ENCODE measurements at regions not wholly inside any gene's neighbourhood (a gene's known extent, or its start where the extent isn't known, plus 50 kb on each side); places are given as distances from the start of the nearest gene placed in this dataset.

DNA sequence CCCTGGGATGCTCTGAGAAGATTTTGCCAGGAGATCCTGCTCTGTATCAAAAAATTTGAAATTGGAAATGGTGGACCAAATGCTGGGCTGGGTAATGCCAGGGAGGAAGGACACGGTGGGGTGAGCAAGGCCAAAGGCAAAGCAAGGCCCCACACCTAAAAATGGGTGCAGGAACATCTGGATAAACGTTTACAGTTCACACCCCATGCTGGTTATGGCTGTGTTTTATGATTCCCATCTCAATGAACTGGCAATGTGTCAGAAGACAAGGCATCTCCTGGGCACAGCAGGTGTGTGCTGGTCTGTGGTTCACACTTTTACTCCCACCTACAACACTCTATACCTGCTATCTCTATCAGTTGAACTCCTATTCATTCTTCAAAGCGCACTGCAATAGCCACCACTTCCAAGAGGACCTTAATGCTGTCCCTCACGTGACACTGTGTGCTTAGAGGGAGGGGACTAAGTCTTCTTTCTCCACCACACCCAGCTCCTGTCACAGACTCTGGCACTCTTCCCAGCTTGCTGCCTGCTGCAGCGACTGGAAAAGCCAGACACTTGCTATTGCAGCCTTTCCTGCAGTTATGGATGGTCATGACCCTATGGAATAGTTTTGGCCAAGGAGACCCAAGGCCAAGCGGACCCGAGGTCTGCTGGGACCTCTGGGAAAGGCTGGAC lies 277.5 kb downstream of the CTTN start:
- TF ChIP-seq, protein P1, sequence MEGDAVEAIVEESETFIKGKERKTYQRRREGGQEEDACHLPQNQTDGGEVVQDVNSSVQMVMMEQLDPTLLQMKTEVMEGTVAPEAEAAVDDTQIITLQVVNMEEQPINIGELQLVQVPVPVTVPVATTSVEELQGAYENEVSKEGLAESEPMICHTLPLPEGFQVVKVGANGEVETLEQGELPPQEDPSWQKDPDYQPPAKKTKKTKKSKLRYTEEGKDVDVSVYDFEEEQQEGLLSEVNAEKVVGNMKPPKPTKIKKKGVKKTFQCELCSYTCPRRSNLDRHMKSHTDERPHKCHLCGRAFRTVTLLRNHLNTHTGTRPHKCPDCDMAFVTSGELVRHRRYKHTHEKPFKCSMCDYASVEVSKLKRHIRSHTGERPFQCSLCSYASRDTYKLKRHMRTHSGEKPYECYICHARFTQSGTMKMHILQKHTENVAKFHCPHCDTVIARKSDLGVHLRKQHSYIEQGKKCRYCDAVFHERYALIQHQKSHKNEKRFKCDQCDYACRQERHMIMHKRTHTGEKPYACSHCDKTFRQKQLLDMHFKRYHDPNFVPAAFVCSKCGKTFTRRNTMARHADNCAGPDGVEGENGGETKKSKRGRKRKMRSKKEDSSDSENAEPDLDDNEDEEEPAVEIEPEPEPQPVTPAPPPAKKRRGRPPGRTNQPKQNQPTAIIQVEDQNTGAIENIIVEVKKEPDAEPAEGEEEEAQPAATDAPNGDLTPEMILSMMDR (IDR thresholded peaks at IDR 0.05; ENCODE audit: insufficient read depth, low read length, poor library complexity, severe bottlenecking), result no peak
- no peak for TF ChIP-seq EZH2phosphoT487 (conservative IDR thresholded peaks at IDR 0.05; ENCODE audit: low read length)
